Karpas-422 (cell line): ENCODE measurements at regions not wholly inside any gene's neighbourhood (a gene's known extent, or its start where the extent isn't known, plus 50 kb on each side); places are given as distances from the start of the nearest gene placed in this dataset.
"Not testable (repeated sequence)": the region's sequence is repeated elsewhere in the genome, so short reads cannot be mapped to it uniquely, and the experiment has no call there.

ENCODE experiments used
- DNase-seq: peaks from one replicate; pipeline ENCODE4 v3.0.0-alpha.2; 2015
- H2AFZ ChIP-seq: fragments of 200-600 bp; sonication (generic); 2 replicates; pipeline ENCODE4 v1.6.1; 2014; ENCODE audit warnings: antibody characterized with exemption, low read length, mixed read lengths
- H3K27ac ChIP-seq: fragments of 200-600 bp; sonication (generic); 2 replicates; pipeline ENCODE4 v1.5.1; 2014; ENCODE audit warnings: mild to moderate bottlenecking, low read length, moderate library complexity
- H3K27me3 ChIP-seq: fragments of 200-600 bp; sonication (generic); 2 replicates; pipeline ENCODE4 v1.6.1; 2014; ENCODE audit warnings: low read length, mixed read lengths
- H3K36me3 ChIP-seq: fragments of 200-600 bp; sonication (generic); 2 replicates; pipeline ENCODE4 v1.6.1; 2014; ENCODE audit warnings: low read length, mixed read lengths; ENCODE audit not compliant: insufficient read depth
- H3K4me1 ChIP-seq: fragments of 200-600 bp; sonication (generic); 2 replicates; pipeline ENCODE4 v1.6.1; 2014; ENCODE audit warnings: mild to moderate bottlenecking, low read length, mixed read lengths
- H3K4me2 ChIP-seq: fragments of 200-600 bp; sonication (generic); 2 replicates; pipeline ENCODE4 v1.6.1; 2014; ENCODE audit warnings: low read length, low read depth, mild to moderate bottlenecking; ENCODE audit not compliant: poor library complexity, severe bottlenecking
- H3K4me3 ChIP-seq: fragments of 200-600 bp; sonication (generic); 2 replicates; pipeline ENCODE4 v1.5.1; 2014; ENCODE audit warnings: mild to moderate bottlenecking, antibody characterized with exemption, low read length, mixed read lengths
- H3K79me2 ChIP-seq: fragments of 200-600 bp; sonication (generic); 2 replicates; pipeline ENCODE4 v1.6.1; 2014; ENCODE audit warnings: mild to moderate bottlenecking, low read length, mixed read lengths
- H3K9ac ChIP-seq: fragments of 200-600 bp; sonication (generic); 2 replicates; pipeline ENCODE4 v1.6.0; 2014; ENCODE audit warnings: low read length
- H3K9me2 ChIP-seq: fragments of 200-600 bp; sonication (generic), shearing (Covaris generic); replicated peaks from 2 replicates; pipeline ENCODE4 v1.6.0; 2014; ENCODE audit warnings: mild to moderate bottlenecking, low read length, moderate library complexity; ENCODE audit not compliant: insufficient read depth
- H3K9me3 ChIP-seq: fragments of 300-700, 200-600 bp; sonication (generic); 2 replicates; pipeline ENCODE4 v1.6.1; 2014; ENCODE audit warnings: low read length, mixed read lengths
- H4K20me1 ChIP-seq: fragments of 200-600 bp; sonication (generic); 2 replicates; pipeline ENCODE4 v1.6.1; 2014; ENCODE audit warnings: mild to moderate bottlenecking, antibody characterized with exemption, low read length, low read depth; ENCODE audit not compliant: insufficient read depth

DNA sequence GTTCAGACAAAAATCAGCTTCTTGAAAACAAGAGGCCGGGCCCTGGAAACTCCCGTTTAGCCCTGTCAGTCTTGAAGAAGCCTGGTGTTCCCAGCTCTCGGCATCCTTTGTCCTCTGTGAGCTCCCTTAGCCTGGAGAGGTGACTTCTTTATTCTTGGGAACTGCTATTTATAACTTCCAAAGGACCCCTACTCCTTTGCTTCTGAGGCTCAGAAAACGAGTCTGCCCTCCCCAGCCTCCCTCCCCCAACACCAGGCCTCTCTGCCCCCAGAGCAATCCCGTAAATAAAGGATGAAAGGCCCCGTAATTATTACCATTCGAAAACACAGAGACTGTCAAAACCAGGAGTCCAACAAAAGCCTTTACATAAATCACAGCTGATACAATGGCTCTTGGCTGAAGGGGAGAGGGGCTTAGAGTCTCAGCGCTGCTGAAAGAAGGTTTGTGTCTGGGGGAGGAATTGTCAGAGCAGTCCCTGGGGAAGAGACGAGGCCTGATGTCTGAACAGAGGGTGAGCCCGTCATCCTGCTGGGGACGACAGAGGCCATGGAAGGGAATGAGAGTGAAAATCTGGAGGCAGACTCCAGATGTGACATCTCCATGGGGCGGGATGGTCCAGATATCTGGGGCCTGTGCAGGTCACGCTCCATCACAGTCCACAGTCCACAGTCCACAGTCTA is 283.0 kb downstream of the MYCN start:
- H3K9me3 ChIP-seq, result no peaks in the 10 kb centered on the region
- H3K4me2 ChIP-seq, result no peak overlapping the region
- no peaks in the 10 kb centered on the region for H3K4me1 ChIP-seq
- H3K27ac ChIP-seq, result no peak overlapping the region
- no peaks in the 10 kb centered on the region for H3K9me2 ChIP-seq
- DNase-seq, result no peak
- no peak overlapping the region for H3K9ac ChIP-seq
- no peaks in the 10 kb centered on the region for H3K36me3 ChIP-seq
- H3K4me3 ChIP-seq, result no peak overlapping the region
- H4K20me1 ChIP-seq, result no peaks in the 10 kb centered on the region
- H2AFZ ChIP-seq, result no peak overlapping the region
- H3K79me2 ChIP-seq, result no peaks in the 10 kb centered on the region
- no peaks in the 10 kb centered on the region for H3K27me3 ChIP-seq

DNA sequence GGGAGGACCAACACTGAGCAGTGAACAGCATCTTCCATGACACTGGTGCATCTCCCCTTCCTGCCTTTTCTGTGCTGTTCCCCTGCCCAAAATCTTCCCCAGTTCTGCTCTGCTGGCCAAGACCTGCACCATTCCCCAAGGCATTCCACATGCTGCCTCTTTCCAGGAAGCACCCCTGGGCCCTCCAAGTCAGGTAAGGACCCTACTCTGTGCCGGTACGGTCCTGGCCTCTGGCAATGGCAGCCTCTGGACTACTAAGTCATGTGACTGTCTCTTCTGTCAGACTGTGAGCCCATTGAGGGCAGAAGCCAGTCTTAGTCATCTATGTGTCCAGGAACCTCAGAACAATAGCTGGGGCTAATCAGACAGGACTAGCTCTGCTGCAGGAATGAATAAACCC is 282.0 kb downstream of the MYCN start:
- Histone ChIP-seq H3K27ac (no peak overlapping the region), H4K20me1 (no peaks in the 10 kb centered on the region), H3K9me2 (no peaks in the 10 kb centered on the region), H3K36me3 (no peaks in the 10 kb centered on the region), H3K4me3 (no peak overlapping the region), H3K4me2 (no peak overlapping the region), H3K9ac (no peak overlapping the region), H3K27me3 (no peaks in the 10 kb centered on the region), H3K9me3 (no peaks in the 10 kb centered on the region), H3K79me2 (no peaks in the 10 kb centered on the region), H3K4me1 (no peaks in the 10 kb centered on the region), H2AFZ (no peak overlapping the region)
- DNase-seq, result no peak

- Histone ChIP-seq H3K4me3 (no peak overlapping the region), H3K9ac (no peak overlapping the region)
Measured at GRCh38 chr2:16221461-16222010, 281.2 kb downstream of the MYCN start.

GRCh38 chr2:16219292-16219975 is 279.1 kb downstream of the MYCN start:
- H3K4me1 ChIP-seq, result no peaks in the 10 kb centered on the region
- H3K4me3 ChIP-seq, result no peak overlapping the region
- no peak overlapping the region for H3K27ac ChIP-seq
- no peaks in the 10 kb centered on the region for H3K9me2 ChIP-seq
- no peaks in the 10 kb centered on the region for H3K79me2 ChIP-seq
- no peak overlapping the region for H3K9ac ChIP-seq
- no peaks in the 10 kb centered on the region for H3K27me3 ChIP-seq
- H4K20me1 ChIP-seq, result no peaks in the 10 kb centered on the region
- DNase-seq, result no peak
- no peaks in the 10 kb centered on the region for H3K36me3 ChIP-seq
- no peak overlapping the region for H2AFZ ChIP-seq
- no peak overlapping the region for H3K4me2 ChIP-seq
- H3K9me3 ChIP-seq, result no peaks in the 10 kb centered on the region

More at GRCh38 chr2:16221461-16222010, 281.2 kb downstream of the MYCN start:
- H3K79me2 ChIP-seq, result no peaks in the 10 kb centered on the region
- H2AFZ ChIP-seq, result no peak overlapping the region
- no peaks in the 10 kb centered on the region for H3K36me3 ChIP-seq
- no peaks in the 10 kb centered on the region for H3K4me1 ChIP-seq
- DNase-seq, result no peak
- H3K27ac ChIP-seq, result no peak overlapping the region
- H3K9me3 ChIP-seq, result no peaks in the 10 kb centered on the region
- no peak overlapping the region for H3K4me2 ChIP-seq
- no peaks in the 10 kb centered on the region for H4K20me1 ChIP-seq
- H3K27me3 ChIP-seq, result no peaks in the 10 kb centered on the region
- H3K9me2 ChIP-seq, result no peaks in the 10 kb centered on the region

DNA sequence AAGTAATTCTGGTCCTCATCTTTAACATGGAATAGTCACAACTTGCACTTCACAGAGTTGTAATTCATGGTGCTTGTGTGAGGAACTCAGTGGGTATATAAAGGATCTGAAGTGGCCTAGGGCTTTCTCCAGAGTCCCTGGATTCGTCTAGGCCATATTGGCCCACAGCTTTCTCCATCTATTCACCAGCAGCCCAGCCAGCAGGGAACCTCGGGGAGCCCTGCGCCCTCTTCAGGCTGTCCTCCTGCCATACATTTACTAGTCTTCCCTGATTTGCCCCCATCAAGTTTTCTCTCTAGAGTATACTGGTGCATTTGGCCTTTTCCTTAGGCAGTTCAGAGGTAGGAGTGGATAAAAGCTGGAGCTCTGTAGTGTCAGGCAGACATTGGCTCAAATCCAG is 278.3 kb downstream of the MYCN start:
- DNase-seq, result peak; percentile 52
- H3K4me3 ChIP-seq, result no peak overlapping the region
- no peak overlapping the region for H3K27ac ChIP-seq
- no peaks in the 10 kb centered on the region for H3K27me3 ChIP-seq
- H3K79me2 ChIP-seq, result no peaks in the 10 kb centered on the region
- no peaks in the 10 kb centered on the region for H3K9me3 ChIP-seq
- no peaks in the 10 kb centered on the region for H3K9me2 ChIP-seq
- H3K9ac ChIP-seq, result no peak overlapping the region
- no peaks in the 10 kb centered on the region for H3K36me3 ChIP-seq
- H3K4me2 ChIP-seq, result no peak overlapping the region
- H2AFZ ChIP-seq, result no peak overlapping the region
- H3K4me1 ChIP-seq, result no peaks in the 10 kb centered on the region
- no peaks in the 10 kb centered on the region for H4K20me1 ChIP-seq

GRCh38 chr2:16218161-16218560 is 277.8 kb downstream of the MYCN start:
- H3K36me3 ChIP-seq, result no peaks in the 10 kb centered on the region
- no peaks in the 10 kb centered on the region for H4K20me1 ChIP-seq
- no peaks in the 10 kb centered on the region for H3K79me2 ChIP-seq
- no peaks in the 10 kb centered on the region for H3K9me2 ChIP-seq
- H3K27ac ChIP-seq, result no peak overlapping the region
- H3K27me3 ChIP-seq, result no peaks in the 10 kb centered on the region
- H3K9me3 ChIP-seq, result no peaks in the 10 kb centered on the region
- no peaks in the 10 kb centered on the region; the same call in 1 of the 2 replicates for H3K4me1 ChIP-seq
- no peak overlapping the region for H3K4me2 ChIP-seq
- no peak overlapping the region for H3K4me3 ChIP-seq
- DNase-seq, result no peak
- H2AFZ ChIP-seq, result no peak overlapping the region
- no peak overlapping the region for H3K9ac ChIP-seq

DNA sequence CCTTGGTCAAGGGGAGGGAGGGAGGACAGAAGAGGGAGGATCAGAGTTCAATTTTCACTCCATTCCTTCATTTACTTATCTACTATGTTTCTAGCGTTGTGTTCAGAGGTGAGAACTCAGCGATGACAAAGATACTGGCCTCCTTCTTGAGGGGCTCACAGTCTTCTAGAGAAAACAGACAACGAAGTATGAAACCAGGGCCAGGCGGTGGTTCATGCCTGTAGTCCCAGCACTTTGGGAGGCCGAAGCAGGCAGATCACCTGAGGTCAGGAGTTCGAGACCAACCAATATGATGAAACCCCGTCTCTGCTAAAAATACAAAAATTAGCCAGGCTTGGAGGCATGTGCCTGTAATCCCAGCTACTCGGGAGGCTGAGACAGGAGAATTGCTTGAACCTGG is 277.4 kb downstream of the MYCN start:
- H4K20me1 ChIP-seq, H3K9me2 ChIP-seq: not testable (repeated sequence)

DNA sequence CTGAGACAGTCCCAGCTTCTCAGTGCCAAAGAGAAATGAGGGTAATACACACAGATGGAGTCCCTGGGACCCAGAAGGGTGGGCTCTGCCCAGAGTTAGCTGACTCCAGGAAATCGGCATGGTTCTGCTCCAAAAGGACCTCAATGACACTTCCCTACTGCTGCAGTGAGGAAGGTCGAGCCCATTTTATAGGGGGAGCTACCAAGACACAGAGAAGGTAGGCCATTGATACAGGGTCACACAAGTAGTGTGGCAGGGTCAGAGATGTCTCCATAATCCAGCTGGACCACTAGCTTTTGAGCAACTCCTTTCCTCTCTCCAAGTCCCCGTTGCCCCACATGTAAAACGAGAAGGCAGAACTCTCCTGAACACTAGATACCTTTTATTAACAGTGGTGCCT is 276.9 kb downstream of the MYCN start:
- Histone ChIP-seq H3K9ac (no peak overlapping the region), H2AFZ (no peak overlapping the region), H3K4me1 (no peaks in the 10 kb centered on the region; the same call in 1 of the 2 replicates), H3K79me2 (no peaks in the 10 kb centered on the region), H4K20me1 (no peaks in the 10 kb centered on the region), H3K9me2 (no peaks in the 10 kb centered on the region), H3K36me3 (no peaks in the 10 kb centered on the region), H3K4me3 (no peak overlapping the region), H3K9me3 (no peaks in the 10 kb centered on the region), H3K27me3 (no peaks in the 10 kb centered on the region), H3K27ac (no peak overlapping the region), H3K4me2 (no peak overlapping the region)
- no peak for DNase-seq

More for the DNA sequence above, 277.4 kb downstream of the MYCN start:
- not testable (repeated sequence) for H3K79me2 ChIP-seq, H3K27me3 ChIP-seq, H3K9ac ChIP-seq, DNase-seq, H3K4me2 ChIP-seq, H3K36me3 ChIP-seq, H3K4me1 ChIP-seq, H3K27ac ChIP-seq, H3K9me3 ChIP-seq, H3K4me3 ChIP-seq, H2AFZ ChIP-seq
